H54 (cell line): ENCODE measurements at regions not wholly inside any gene's neighbourhood (a gene's known extent, or its start where the extent isn't known, plus 50 kb on each side); places are given as distances from the start of the nearest gene placed in this dataset.

Source experiments
- DNase-seq: peaks from one replicate; pipeline ENCODE4 v3.0.0; 2011; ENCODE audit warnings: low spot score, mixed read lengths; ENCODE audit not compliant: insufficient read length
- FAIRE-seq: peaks from 3 replicates; lab custom pipeline; 2011; peaks lifted over from hg19 to GRCh38; lab: Jason Lieb, UNC
- POLR2A ChIP-seq: IDR thresholded peaks from 2 replicates; pipeline ENCODE4 v1.6.1; 2011; ENCODE audit warnings: low read depth, mild to moderate bottlenecking, low read length

DNA sequence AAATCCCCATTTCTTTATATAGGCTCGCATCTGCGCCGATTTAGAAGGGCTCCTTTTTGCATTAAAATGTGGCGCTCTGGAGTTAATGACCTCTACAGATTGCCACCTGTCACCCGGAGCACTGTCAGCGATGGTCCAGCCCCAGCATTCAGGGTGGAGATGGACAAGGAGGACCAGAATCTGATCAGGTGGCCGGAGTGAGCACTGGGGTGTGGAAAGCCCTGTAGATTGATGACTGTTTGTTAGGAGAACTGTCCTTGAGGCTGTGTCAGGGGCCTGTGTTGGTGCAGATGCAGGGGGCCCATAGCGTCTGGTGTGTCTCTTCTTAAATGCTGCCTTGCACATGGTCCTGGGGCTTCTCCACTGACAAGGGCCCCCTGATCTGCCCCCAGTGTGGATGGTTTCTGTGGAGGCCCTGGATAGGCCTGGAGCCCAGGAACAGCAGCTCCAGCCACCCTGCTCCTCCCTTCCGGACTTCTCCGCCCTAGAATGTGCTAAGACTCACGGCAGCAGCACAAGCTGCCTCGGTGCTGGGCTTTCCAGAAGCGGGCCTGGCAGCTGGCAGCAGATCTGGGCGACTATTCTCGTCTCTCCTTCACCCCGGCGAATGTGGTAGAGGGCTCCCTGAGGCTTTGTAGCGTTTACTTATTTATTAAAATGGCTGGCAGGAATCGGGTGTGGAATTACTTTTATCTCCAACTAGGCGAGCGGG, 1333.3 kb downstream of the BRD1 start:
- TF ChIP-seq POLR2A: no peak
- FAIRE-seq: no peak
- DNase-seq: no peak

DNA sequence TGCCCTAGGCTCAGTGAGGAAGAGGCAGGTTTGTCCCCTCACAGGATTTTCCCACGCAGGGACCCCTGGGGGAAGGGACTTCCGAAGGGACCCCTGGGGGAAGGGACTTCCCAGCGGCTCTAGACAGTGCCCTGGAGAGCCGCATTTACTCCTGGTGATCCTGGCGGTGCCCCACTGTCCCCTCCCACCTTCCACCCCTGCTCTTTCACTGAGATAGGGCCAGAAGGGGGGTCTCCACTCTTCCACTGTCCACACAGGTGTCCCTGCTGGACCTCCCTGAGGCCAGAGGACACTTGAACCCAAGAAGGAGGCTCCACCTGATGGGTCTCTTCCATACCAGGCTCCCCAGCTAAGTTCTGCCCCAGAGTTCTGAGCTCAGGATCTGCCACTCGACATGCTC, 1333.9 kb downstream of the BRD1 start:
- no peak for TF ChIP-seq POLR2A

DNA sequence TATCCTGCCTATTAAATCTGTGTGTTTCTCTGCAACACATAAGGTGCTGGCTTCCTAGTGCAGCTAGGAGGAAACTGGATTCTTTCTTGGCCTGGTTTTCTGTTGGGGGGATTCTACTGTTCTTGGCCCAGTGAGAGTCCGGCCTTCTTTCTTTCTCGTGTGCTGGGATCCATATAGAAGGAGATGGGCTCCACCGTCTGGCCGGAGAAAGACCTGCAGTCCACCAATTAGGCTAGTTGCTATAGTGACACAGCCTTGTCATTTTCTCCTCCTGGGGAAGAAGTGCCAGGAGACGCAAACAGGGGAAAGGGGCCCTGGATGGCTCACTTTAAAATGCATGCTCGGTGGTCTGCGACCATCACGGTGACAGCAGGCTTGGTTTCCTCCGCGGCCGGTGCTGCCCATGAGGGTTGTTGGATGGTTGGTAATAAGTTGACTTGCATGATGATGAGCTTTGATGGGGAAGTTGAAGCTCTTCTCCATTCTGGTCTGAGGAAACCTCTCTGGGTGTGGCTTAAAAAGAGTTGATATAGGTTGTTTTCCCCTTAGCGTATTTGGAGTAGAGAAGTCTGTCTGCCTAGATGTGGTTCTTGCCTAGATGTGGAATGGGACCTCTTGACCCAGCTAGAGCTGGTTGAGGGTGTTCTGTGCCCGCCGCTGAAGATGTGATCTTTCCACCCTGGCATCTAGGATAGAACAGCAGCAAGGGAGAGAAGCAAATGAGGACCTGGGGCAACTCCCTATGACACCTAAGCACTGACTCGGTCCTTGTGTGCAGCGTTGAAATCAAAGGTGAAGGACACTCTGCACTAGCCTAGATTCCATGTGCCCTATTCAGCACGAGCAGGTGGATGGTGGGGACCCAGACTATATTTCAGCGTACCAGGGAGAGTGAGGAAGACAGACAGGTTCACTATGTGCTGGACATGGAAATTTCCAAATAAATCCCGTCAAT, 1335.0 kb downstream of the BRD1 start:
- no peak for TF ChIP-seq POLR2A
- peak; percentile 77 for DNase-seq
- no peak for FAIRE-seq

More for the DNA sequence above, 1333.9 kb downstream of the BRD1 start:
- FAIRE-seq: no peak
- DNase-seq: no peak

DNA sequence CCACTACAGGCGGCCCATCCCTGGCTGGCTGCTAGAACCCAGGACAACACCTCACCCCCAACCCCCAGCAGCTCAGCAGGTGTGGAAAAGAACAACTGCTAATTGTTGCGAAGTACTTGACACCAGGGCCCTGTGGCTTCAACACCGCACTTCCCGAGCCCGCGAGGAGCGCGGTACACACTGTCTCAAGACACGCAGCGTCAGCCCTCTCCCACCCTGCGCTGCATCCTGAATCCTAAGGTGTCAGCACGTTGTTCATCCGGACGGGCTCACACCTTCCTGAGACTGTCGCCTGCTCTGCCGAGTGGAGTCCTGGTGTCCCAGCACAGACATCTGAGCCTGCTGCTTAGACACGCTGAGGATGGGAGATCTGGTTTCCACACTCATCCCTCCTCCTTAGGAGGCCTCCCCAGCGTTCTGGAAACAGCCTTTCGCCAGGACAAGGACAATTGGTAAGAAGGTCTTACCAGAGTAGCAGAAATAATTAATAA, 1336.2 kb downstream of the BRD1 start:
- TF ChIP-seq POLR2A: no peak
- FAIRE-seq (no peak), DNase-seq (no peak)

DNA sequence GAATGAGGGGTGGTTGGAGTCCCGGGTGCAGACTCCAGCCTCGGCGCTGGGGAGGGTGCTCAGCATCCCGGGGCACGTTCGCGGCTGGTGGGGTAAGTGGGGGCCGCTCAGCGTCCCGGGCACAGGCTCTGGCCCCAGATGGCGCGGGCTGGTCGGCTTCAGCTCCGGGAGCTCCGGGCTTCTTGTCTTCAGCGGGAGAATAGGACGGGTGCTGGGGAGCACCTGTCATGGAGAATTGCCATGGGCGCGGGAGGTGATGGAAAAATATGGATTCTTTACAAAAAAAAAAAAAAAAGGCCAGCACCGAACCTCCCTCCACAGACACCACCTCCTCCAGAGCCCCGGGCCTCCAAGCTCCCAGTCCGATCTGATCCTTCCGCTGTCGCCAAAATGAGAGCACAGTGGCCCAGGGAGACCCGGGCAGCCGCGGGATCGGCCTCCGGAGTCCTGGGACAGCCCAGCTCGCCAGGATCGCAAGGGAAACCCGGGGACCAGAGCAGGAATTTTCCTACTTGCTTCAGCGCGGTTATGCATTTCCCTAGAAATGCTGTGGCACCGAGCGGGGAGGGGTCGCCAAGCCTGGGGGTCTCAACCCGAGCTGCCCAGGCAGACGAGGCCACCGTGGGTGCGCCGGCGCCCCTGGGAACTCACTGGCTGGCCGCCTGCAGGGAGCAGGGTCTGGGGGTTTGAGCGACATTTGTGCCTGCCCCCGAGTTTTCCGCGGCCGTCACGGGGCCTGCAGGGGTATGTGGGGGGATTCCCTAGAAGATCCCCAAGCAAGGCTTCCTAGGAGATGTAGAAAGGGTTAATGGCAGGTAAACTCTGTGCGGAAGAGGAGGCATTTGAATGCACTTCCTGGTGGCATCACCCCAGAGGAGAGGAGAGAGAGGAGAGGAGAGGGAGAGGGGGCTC, 1336.9 kb downstream of the BRD1 start:
- no peak for FAIRE-seq
- no peak for DNase-seq
- no peak for TF ChIP-seq POLR2A

DNA sequence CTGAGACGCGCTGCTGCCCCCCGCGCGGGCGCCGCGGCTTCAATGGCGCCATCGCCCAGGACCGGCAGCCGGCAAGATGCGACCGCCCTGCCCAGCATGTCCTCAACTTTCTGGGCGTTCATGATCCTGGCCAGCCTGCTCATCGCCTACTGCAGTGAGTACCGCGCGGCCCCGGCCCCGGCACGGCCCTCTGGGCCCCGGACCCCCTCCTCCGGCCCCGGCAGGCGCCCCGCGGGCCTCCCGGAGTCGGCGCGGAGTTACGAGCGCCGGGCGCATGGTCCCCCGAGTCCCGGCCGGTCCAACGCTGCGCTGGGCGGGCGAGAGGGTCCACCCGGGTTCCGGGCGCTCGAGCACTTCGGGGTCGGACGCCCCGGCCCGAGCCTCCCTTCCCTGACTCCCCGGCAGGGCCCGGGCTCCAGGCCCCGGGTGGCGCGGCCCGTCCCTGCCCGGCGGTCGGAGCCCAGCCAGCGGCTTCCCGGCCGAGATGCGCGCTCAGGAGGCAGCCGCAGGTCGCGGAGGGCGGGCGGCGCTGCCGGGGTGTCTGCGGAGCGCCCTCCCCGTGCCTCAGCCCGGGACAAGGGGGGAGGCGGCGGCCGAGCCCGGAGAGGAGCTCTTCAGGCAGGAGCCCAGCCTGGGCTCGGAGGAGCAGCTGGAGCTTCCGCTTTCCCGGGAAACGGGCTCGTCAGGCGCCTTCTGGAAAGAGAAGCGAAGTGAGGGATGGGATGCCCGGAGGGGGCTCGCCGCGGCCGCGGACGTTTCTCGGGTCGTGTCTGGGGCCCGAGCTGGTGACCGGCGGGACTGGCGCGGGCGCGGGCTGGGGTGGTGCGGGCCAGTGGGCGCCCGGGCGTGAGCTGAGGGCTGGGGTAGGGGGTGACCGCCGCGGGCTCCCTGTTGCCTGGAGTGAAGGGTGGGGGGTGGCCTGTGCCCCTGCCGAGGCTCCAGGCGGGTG, 1337.8 kb downstream of the BRD1 start:
- no peak for TF ChIP-seq POLR2A
- DNase-seq: no peak
- no peak for FAIRE-seq

DNA sequence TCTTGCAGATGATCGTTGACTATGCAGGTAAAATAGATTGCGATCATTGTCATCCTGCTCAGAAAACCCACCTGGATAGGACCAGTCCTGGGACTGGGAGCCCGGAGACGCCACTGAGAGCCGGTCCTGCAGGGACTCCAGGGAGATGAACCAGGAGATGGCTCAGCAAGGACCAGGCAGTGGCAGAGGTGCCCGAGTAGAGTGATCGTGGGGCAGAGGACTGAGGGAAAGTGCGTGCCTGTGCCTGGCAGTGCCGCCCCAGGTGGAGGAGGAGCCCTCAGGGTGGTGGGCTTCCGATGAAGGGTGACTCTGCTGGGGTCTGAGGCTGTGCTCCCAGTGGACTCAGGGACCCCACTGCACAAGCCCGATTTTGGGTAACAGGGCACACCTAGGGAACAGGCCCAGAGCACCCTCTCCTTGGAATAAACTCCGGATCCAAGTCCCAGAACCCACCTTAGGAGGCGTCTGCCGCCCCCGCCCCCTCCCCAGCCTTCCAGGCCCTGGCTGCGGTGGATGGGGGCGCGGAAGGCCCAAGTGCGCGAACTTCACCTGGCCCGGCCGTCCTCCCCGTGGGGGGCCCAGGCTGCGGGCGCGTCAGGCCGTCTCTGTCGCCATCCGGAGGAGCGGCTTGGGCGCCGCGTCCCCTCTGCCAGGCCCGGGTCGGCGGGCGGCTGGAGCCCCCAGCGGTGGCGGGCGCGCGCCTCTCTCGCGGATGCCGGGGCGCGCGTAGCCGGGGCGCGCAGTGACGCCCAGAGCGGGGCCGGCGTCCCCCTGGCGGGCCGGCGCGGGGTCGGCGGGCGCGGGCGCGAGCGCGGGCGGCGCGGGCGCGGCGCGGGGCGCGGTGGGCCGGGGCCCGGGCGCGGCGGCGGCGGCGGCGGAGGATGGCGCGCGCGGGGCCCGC, 1338.8 kb downstream of the BRD1 start:
- FAIRE-seq (no peak), DNase-seq (no peak)
- no peak for TF ChIP-seq POLR2A

DNA sequence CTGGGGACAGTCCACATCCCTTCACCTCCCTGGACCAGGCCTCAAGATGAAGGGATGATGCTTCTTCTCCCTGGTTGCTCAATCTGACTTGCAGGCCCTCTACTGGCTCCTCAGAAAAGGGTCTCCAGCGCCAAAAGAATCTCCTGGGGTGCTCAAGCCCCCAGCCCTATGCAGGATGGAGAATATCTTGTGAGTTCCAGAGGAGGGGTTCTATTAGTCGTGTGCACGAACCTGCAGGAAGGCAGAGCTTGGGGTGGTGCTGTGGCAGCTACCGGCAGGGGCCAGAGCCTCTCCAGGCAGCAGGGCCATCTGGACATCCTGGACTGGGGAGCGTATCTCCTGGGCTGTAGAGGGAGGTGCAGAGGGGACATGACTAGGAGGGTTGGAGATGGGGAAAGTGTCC, 1339.5 kb downstream of the BRD1 start:
- DNase-seq: no peak
- FAIRE-seq: no peak
- TF ChIP-seq POLR2A: no peak

DNA sequence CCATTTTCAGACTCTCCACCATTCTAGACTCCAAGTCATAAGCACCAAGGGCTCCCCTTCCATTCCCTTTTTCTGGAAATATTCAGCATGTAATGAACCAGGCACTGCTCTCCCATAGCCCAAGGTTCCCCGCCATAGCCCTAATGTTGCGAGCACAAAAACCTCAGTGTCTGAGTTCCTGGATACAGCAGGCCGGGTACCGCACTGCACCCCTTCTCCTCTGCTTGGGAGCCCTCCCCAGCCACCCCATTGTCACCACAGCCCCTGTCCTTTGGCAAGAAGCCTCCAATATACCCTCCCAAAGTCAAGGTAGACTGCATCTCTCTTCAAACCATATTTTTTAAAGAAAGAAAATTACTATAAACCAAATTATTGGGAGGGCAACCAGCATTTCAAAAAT, 1341.1 kb downstream of the BRD1 start:
- FAIRE-seq (no peak), DNase-seq (no peak)
- no peak for TF ChIP-seq POLR2A

DNA sequence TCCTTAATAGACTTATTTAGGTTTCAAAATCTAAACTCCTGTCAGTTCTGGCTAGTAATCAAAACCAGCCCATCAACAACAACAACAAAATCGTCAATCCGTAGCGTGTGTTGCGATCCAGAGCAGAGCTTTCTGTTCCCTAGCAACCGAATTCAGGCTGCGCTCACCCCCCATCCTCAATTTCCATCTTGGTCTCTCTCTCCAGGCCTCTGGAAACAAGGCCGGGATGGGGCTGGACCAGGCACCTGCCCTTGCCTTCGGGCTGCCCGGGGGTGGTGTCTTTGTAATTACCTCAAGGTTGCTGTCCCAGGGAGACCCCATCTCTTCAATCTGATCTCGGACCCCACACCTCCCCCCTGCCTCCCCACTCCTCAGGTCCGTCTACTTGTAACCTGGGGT, 1341.5 kb downstream of the BRD1 start:
- FAIRE-seq (no peak), DNase-seq (no peak)
- no peak for TF ChIP-seq POLR2A
